Natural killer cell (primary cell): ENCODE measurements at regions not wholly inside any gene's neighbourhood (a gene's known extent, or its start where the extent isn't known, plus 50 kb on each side); places are given as distances from the start of the nearest gene placed in this dataset.

ENCODE experiments used
- ATAC-seq, 3 donors: fragments of 150-1000 bp in 2 of 3; fragments of 200-7000 bp in 1 of 3; cut with Tn5 transposase; 1 replicate in 1 of 3; 2 replicates in 2 of 3; pipeline ENCODE4 v1.10.0; 2021; ENCODE audit warnings: mild to moderate bottlenecking in 2 of 3, moderate library complexity in 2 of 3
- DNase-seq, 2 donors: peaks; one replicate each; pipeline versions ENCODE4 v3.0.0 to v3.0.0-alpha.2; 2013 to 2021; ENCODE audit warnings: mixed read lengths in 1 of 2
- H3K27ac ChIP-seq: one replicate; pipeline ENCODE4 v1.5.1; 2013; ENCODE audit warnings: mild to moderate bottlenecking, low read length
- H3K27me3 ChIP-seq: one replicate; pipeline ENCODE4 v1.6.1; 2013; ENCODE audit warnings: low read length; ENCODE audit not compliant: control insufficient read depth, insufficient read depth
- H3K36me3 ChIP-seq: one replicate; pipeline ENCODE4 v1.6.1; 2013; ENCODE audit warnings: low read length; ENCODE audit not compliant: control insufficient read depth, insufficient read depth
- H3K4me1 ChIP-seq: one replicate; pipeline ENCODE4 v1.6.1; 2013; ENCODE audit warnings: low read length; ENCODE audit not compliant: control insufficient read depth, insufficient read depth
- H3K4me3 ChIP-seq: one replicate; pipeline ENCODE4 v1.5.1; 2013; ENCODE audit warnings: low read length
- H3K9me3 ChIP-seq: one replicate; pipeline ENCODE4 v1.6.1; 2013; ENCODE audit warnings: low read length; ENCODE audit not compliant: control insufficient read depth, insufficient read depth
- H3K27ac Mint-ChIP-seq, 2 donors: one replicate each; pipeline ENCODE4 v1.8.0; 2022; ENCODE audit warnings: mild to moderate bottlenecking in 2 of 2, mixed read lengths in 2 of 2, moderate library complexity in 1 of 2
- H3K27me3 Mint-ChIP-seq, 2 donors: one replicate each; pipeline ENCODE4 v1.8.0; 2022; ENCODE audit warnings: low read depth in 2 of 2, mixed read lengths in 2 of 2
- H3K36me3 Mint-ChIP-seq: one replicate; pipeline ENCODE4 v1.8.0; 2022; ENCODE audit warnings: mixed read lengths
- H3K4me1 Mint-ChIP-seq, 2 donors: one replicate each; pipeline ENCODE4 v1.8.0; 2022; ENCODE audit warnings: mixed read lengths in 2 of 2
- H3K4me3 Mint-ChIP-seq: one replicate; pipeline ENCODE4 v1.8.0; 2022; ENCODE audit warnings: mild to moderate bottlenecking, moderate library complexity, mixed read lengths
- H3K9me3 Mint-ChIP-seq, 2 donors: one replicate each; pipeline ENCODE4 v1.8.0; 2022; ENCODE audit warnings: mixed read lengths in 2 of 2
- WGBS: methylation state at CpG from one replicate; pipeline ENCODE4 v1.1.7; 2013; ENCODE audit warnings: missing lambda C conversion rate; ENCODE audit not compliant: insufficient coverage; 5-methylcytosine and 5-hydroxymethylcytosine counted together
- intact Hi-C: fragments of 100-400 bp; cut with micrococcal nuclease; formaldehyde crosslinking; loops from one replicate; pipeline ENCODE4 v1.14.2; 2022
- TF ChIP-seq, protein P1 (sequence below): fragments of 200-600 bp; IDR thresholded peaks from one replicate; pipeline ENCODE4 v1.8.0; 2022; ENCODE audit warnings: antibody characterized with exemption

DNA sequence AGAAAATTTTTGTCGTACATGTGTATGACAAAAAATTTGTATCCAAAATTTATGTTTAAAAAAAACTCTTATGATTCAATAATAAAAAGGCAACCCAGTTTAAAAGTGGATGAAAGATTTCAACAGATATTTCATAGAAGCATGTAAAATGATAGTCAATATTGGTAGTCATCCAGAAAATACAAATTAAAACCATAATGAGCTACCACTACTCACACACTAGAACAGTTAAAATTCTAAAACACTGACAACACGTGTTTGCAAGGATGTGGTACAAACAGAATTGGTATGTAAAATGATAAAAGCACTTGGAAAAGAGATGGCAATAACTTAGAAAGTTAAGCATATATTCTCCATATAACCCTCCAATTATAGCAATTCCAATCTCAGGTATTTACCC lies 303.0 kb upstream of the NR2F2 start:
- Mint-ChIP-seq H3K4me3 (no peak overlapping the region), H3K27ac (no peak overlapping the region)
- no CpG with 5 or more reads among the region's 2 CpGs for WGBS

GRCh38 chr15:96028620-96029019 lies 301.9 kb upstream of the NR2F2 start:
- Histone ChIP-seq H3K4me1 (no peaks in the 10 kb centered on the region), H3K36me3 (no peaks in the 10 kb centered on the region), H3K9me3 (no peaks in the 10 kb centered on the region), H3K27ac (no peak overlapping the region), H3K4me3 (no peak overlapping the region), H3K27me3 (peaks cover 2% of the 10 kb centered on the region)
- intact Hi-C loops = no loop called here
- no peaks in the 10 kb centered on the region for H3K9me3 Mint-ChIP-seq
- no peak overlapping the region for H3K27ac Mint-ChIP-seq
- DNase-seq (no peak), ATAC-seq (no peak)
- H3K27me3 Mint-ChIP-seq = peaks cover 30 to 59% of the 10 kb centered on the region in 2 donors
- no peak overlapping the region for H3K4me3 Mint-ChIP-seq
- WGBS = 65% methylated on average over 2 of the region's 2 CpGs
- H3K36me3 Mint-ChIP-seq = no peaks in the 10 kb centered on the region
- H3K4me1 Mint-ChIP-seq = no peaks in the 10 kb centered on the region
- TF ChIP-seq, protein P1, sequence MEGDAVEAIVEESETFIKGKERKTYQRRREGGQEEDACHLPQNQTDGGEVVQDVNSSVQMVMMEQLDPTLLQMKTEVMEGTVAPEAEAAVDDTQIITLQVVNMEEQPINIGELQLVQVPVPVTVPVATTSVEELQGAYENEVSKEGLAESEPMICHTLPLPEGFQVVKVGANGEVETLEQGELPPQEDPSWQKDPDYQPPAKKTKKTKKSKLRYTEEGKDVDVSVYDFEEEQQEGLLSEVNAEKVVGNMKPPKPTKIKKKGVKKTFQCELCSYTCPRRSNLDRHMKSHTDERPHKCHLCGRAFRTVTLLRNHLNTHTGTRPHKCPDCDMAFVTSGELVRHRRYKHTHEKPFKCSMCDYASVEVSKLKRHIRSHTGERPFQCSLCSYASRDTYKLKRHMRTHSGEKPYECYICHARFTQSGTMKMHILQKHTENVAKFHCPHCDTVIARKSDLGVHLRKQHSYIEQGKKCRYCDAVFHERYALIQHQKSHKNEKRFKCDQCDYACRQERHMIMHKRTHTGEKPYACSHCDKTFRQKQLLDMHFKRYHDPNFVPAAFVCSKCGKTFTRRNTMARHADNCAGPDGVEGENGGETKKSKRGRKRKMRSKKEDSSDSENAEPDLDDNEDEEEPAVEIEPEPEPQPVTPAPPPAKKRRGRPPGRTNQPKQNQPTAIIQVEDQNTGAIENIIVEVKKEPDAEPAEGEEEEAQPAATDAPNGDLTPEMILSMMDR = no peak

More for the DNA sequence above, 303.0 kb upstream of the NR2F2 start:
- H3K36me3 Mint-ChIP-seq = no peaks in the 10 kb centered on the region
- ATAC-seq = no peak
- no peak overlapping the region for H3K4me3 ChIP-seq
- H3K36me3 ChIP-seq = no peaks in the 10 kb centered on the region
- no peaks in the 10 kb centered on the region for H3K4me1 Mint-ChIP-seq
- H3K27ac ChIP-seq = no peak overlapping the region
- H3K9me3 Mint-ChIP-seq = no peaks in the 10 kb centered on the region
- intact Hi-C loops = no loop called here
- peaks cover 27 to 54% of the 10 kb centered on the region in 2 donors for H3K27me3 Mint-ChIP-seq
- no peaks in the 10 kb centered on the region for H3K4me1 ChIP-seq
- DNase-seq = no peak
- no peaks in the 10 kb centered on the region for H3K9me3 ChIP-seq
- TF ChIP-seq, protein P1 = no peak
- peaks cover 2% of the 10 kb centered on the region for H3K27me3 ChIP-seq

DNA sequence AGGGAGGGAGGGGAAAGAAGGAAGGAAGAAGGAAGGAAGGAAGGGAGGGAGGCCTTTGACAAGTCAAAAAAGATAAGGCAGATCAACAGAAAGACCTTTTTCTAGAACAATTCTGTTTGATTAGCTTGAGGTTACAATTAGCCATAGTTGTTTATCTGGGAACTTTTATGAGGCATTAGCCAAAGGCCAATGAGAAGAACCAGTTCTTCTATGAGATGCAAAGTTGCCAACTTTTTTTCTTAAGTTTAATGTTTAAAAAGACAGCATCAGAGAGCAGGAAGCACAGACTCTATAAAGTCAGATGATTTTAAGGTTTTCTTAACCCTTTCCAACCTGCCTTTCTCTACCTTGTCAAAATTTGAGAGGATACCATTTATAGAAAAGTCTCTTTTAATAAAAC lies 301.3 kb upstream of the NR2F2 start:
- no peak for DNase-seq
- H3K27ac Mint-ChIP-seq = no peak overlapping the region
- Histone ChIP-seq H3K4me3 (no peak overlapping the region), H3K4me1 (no peaks in the 10 kb centered on the region), H3K36me3 (no peaks in the 10 kb centered on the region), H3K27ac (no peak overlapping the region), H3K27me3 (peaks cover 2% of the 10 kb centered on the region), H3K9me3 (no peaks in the 10 kb centered on the region)
- no peak overlapping the region for H3K4me3 Mint-ChIP-seq
- H3K4me1 Mint-ChIP-seq = no peaks in the 10 kb centered on the region
- H3K27me3 Mint-ChIP-seq = peaks cover 31 to 59% of the 10 kb centered on the region in 2 donors
- H3K9me3 Mint-ChIP-seq = no peaks in the 10 kb centered on the region
- ATAC-seq = no peak
- intact Hi-C loops = no loop called here
- no peaks in the 10 kb centered on the region for H3K36me3 Mint-ChIP-seq
- TF ChIP-seq, protein P1 = no peak

DNA sequence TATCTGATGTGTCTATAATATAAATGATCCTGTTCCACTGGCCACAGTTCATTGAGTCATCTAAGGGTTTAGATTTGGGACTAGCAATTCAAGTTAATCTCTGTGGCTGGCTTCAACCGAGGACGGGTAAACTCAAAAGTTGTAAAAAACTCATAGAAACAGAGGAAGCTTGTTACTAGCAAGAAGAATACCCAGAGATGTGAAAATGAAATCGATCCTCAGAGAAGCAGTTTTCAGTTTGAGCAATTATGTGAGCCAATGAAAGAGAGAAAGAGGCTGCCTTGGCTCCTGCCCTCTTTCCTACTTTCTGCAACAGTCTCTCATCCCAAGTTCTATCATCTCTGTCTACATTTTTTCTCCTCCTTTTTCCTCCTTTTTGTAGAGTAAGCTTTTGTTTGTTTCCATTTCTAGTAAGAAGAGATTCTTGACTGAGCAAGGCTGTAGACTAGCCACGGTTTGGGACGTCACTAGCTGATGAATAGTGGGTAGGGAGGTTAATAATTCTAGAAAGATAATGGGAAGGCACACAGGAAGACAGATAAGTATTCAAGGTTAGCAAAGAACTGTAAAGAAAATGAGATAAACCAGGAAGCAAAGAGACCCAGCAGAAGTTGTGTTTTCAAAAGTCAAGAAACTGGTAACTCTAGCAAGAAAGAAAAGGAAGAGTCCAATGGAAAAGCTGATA lies 298.9 kb upstream of the NR2F2 start:
- intact Hi-C loops = no loop called here
- H3K4me1 Mint-ChIP-seq = peaks cover 3 to 11% of the 10 kb centered on the region in 2 donors
- Histone ChIP-seq H3K27ac (no peak overlapping the region), H3K4me3 (no peak overlapping the region), H3K4me1 (peaks cover 3% of the 10 kb centered on the region), H3K27me3 (peaks cover 17% of the 10 kb centered on the region), H3K9me3 (no peaks in the 10 kb centered on the region), H3K36me3 (no peaks in the 10 kb centered on the region)
- TF ChIP-seq, protein P1 = no peak
- no peak for ATAC-seq
- no peak overlapping the region for H3K4me3 Mint-ChIP-seq
- no peaks in the 10 kb centered on the region for H3K9me3 Mint-ChIP-seq
- peaks cover 40 to 63% of the 10 kb centered on the region in 2 donors for H3K27me3 Mint-ChIP-seq
- 92% methylated on average over 5 of the region's 5 CpGs for WGBS
- H3K36me3 Mint-ChIP-seq = no peaks in the 10 kb centered on the region
- no peak for DNase-seq
- no peak overlapping the region for H3K27ac Mint-ChIP-seq
